ENCODE measurements at regions not wholly inside any gene's neighbourhood (a gene's known extent, or its start where the extent isn't known, plus 50 kb on each side); places are given as distances from the start of the nearest gene placed in this dataset.

GRCh38 chr7:85612514-85612913 lies 425.7 kb upstream of the SEMA3D start:
- in situ Hi-C loops (cut with HindIII; ENCODE audit: low pct_ligation_motif_present, low sequenced_read_pairs): no loop called here
- H3K27me3 ChIP-seq (replicated peaks): no peaks in the 10 kb centered on the region
- no peaks in the 10 kb centered on the region for H3K36me3 ChIP-seq (replicated peaks)
- no peak for DNase-seq
- H3K4me3 ChIP-seq (ENCODE audit: low read depth, low read length): no peak overlapping the region
- no peak overlapping the region for H3K27ac ChIP-seq
- TF ChIP-seq, protein P1, sequence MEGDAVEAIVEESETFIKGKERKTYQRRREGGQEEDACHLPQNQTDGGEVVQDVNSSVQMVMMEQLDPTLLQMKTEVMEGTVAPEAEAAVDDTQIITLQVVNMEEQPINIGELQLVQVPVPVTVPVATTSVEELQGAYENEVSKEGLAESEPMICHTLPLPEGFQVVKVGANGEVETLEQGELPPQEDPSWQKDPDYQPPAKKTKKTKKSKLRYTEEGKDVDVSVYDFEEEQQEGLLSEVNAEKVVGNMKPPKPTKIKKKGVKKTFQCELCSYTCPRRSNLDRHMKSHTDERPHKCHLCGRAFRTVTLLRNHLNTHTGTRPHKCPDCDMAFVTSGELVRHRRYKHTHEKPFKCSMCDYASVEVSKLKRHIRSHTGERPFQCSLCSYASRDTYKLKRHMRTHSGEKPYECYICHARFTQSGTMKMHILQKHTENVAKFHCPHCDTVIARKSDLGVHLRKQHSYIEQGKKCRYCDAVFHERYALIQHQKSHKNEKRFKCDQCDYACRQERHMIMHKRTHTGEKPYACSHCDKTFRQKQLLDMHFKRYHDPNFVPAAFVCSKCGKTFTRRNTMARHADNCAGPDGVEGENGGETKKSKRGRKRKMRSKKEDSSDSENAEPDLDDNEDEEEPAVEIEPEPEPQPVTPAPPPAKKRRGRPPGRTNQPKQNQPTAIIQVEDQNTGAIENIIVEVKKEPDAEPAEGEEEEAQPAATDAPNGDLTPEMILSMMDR (IDR thresholded peaks at IDR 0.05; ENCODE audit: low read depth, low read length, missing control alignments): no peak

DNA sequence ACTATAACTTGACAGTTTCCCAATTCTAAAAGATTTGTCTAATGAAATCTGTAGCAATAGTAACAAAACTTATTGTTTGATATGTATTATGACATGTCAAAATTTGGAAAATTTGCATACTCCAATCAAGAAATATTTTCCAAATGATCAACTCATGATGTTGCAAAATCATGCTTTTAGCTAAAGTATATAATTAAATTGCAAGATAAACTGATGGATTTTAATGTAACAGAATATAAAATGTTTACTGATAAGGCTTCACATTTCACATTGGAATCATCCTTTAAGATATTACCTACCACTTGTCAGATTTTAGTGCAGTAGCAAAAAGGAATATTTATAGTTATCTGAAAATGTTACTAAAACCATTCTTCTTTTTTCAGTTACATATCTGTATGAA lies 421.9 kb upstream of the SEMA3D start:
- no peak overlapping the region for H3K4me3 ChIP-seq (ENCODE audit: low read depth, low read length)
- no peaks in the 10 kb centered on the region for H3K27me3 ChIP-seq (replicated peaks)
- H3K27ac ChIP-seq: no peak overlapping the region
- no peak for DNase-seq
- in situ Hi-C loops (cut with HindIII; ENCODE audit: low pct_ligation_motif_present, low sequenced_read_pairs): no loop called here
- H3K36me3 ChIP-seq (replicated peaks): no peaks in the 10 kb centered on the region
- TF ChIP-seq, protein P1 (IDR thresholded peaks at IDR 0.05; ENCODE audit: low read depth, low read length, missing control alignments): no peak

DNA sequence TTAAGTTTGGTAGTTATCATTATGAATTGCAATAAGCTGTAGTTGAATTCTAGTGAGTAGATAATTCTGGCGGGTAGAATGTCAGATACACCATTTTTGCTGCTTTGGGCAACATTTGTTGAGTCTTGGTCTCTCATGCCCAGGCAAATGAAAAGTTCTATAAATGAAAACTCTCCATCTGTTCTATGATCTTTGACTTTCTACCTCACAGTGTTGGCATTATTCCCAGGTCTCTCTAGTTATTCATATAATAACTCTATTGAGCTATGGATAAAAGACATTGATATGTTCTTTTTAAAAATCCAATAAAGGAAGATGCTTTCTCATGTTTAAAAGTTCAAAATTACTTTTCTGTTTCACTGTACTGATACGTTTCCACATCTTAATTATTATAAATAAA lies 415.3 kb upstream of the SEMA3D start:
- H3K27me3 ChIP-seq (replicated peaks): no peaks in the 10 kb centered on the region
- no peak overlapping the region for H3K4me3 ChIP-seq (ENCODE audit: low read depth, low read length)
- no peaks in the 10 kb centered on the region for H3K36me3 ChIP-seq (replicated peaks)
- in situ Hi-C loops (cut with HindIII; ENCODE audit: low pct_ligation_motif_present, low sequenced_read_pairs): no loop called here
- TF ChIP-seq, protein P1 (IDR thresholded peaks at IDR 0.05; ENCODE audit: low read depth, low read length, missing control alignments): no peak
- DNase-seq: no peak
- H3K27ac ChIP-seq: no peak overlapping the region

GRCh38 chr7:85600395-85600794 lies 413.5 kb upstream of the SEMA3D start:
- TF ChIP-seq, protein P1 (IDR thresholded peaks at IDR 0.05; ENCODE audit: low read depth, low read length, missing control alignments): no peak
- H3K36me3 ChIP-seq (replicated peaks): no peaks in the 10 kb centered on the region
- no peak overlapping the region for H3K27ac ChIP-seq
- no peaks in the 10 kb centered on the region for H3K27me3 ChIP-seq (replicated peaks)
- DNase-seq: no peak
- H3K4me3 ChIP-seq (ENCODE audit: low read depth, low read length): no peak overlapping the region
- in situ Hi-C loops (cut with HindIII; ENCODE audit: low pct_ligation_motif_present, low sequenced_read_pairs): no loop called here

- TF ChIP-seq, protein P1 (IDR thresholded peaks at IDR 0.05; ENCODE audit: low read depth, low read length, missing control alignments): no peak
- H3K4me3 ChIP-seq (ENCODE audit: low read depth, low read length): no peak overlapping the region
- DNase-seq: no peak
- H3K27ac ChIP-seq: no peak overlapping the region
- H3K36me3 ChIP-seq (replicated peaks): no peaks in the 10 kb centered on the region
- in situ Hi-C loops (cut with HindIII; ENCODE audit: low pct_ligation_motif_present, low sequenced_read_pairs): no loop called here
- no peaks in the 10 kb centered on the region for H3K27me3 ChIP-seq (replicated peaks)
These were observed 410.0 kb upstream of the SEMA3D start for GRCh38 chr7:85596827-85597226.

- H3K27me3 ChIP-seq (replicated peaks): no peaks in the 10 kb centered on the region
- TF ChIP-seq, protein P1 (IDR thresholded peaks at IDR 0.05; ENCODE audit: low read depth, low read length, missing control alignments): no peak
- no peak overlapping the region for H3K27ac ChIP-seq
- H3K4me3 ChIP-seq (ENCODE audit: low read depth, low read length): no peak overlapping the region
- H3K36me3 ChIP-seq (replicated peaks): no peaks in the 10 kb centered on the region
- no peak for DNase-seq
- in situ Hi-C loops (cut with HindIII; ENCODE audit: low pct_ligation_motif_present, low sequenced_read_pairs): no loop called here
These were observed 408.9 kb upstream of the SEMA3D start for GRCh38 chr7:85595750-85596178.
